OCI-LY3 (cell line): ENCODE measurements at regions not wholly inside any gene's neighbourhood (a gene's known extent, or its start where the extent isn't known, plus 50 kb on each side); places are given as distances from the start of the nearest gene placed in this dataset.

Experiments
- EZH2phosphoT487 ChIP-seq: fragments of 200-600 bp; shearing (Covaris generic); IDR thresholded peaks from 2 replicates; pipeline ENCODE4 v1.6.1; 2018; ENCODE audit warnings: antibody characterized with exemption, mixed run types, low read depth
- TF ChIP-seq, protein P1 (sequence below): fragments of 200-600, 300-600 bp; sonication (generic); IDR thresholded peaks from 2 replicates; pipeline ENCODE4 v1.5.1; 2014; ENCODE audit warnings: antibody characterized with exemption, low read length, low read depth

DNA sequence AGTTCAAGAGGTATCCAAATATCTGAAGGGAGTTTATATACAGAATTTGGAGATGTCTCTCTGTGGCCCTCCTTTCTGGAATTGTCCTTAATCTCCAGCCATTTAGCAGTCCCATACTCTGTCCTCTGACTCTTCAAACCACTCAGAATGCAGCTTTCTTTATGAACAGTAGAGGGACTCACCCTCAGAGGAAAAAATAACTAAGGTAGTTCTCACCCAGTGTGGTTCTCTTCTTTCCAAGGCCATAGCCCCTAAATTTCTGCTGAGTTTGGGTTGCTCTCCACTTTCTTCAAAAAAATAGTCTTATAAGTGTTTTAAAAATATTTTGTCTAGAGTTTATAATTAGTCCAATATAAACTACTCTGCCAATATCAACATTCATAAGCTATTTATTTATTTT, 369.7 kb downstream of the MATN1 start:
- TF ChIP-seq, protein P1, sequence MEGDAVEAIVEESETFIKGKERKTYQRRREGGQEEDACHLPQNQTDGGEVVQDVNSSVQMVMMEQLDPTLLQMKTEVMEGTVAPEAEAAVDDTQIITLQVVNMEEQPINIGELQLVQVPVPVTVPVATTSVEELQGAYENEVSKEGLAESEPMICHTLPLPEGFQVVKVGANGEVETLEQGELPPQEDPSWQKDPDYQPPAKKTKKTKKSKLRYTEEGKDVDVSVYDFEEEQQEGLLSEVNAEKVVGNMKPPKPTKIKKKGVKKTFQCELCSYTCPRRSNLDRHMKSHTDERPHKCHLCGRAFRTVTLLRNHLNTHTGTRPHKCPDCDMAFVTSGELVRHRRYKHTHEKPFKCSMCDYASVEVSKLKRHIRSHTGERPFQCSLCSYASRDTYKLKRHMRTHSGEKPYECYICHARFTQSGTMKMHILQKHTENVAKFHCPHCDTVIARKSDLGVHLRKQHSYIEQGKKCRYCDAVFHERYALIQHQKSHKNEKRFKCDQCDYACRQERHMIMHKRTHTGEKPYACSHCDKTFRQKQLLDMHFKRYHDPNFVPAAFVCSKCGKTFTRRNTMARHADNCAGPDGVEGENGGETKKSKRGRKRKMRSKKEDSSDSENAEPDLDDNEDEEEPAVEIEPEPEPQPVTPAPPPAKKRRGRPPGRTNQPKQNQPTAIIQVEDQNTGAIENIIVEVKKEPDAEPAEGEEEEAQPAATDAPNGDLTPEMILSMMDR, result no peak; the same call in 1 of the 2 replicates
- no peak for TF ChIP-seq EZH2phosphoT487
